GM12864 (cell line): ENCODE measurements at regions not wholly inside any gene's neighbourhood (a gene's known extent, or its start where the extent isn't known, plus 50 kb on each side); places are given as distances from the start of the nearest gene placed in this dataset.

Experiments
- DNase-seq: peaks from one replicate; pipeline ENCODE4 v3.0.0-alpha.2; 2011; ENCODE audit warnings: low read depth
- H3K4me3 ChIP-seq: 2 replicates; pipeline ENCODE4 v1.5.1; 2011; ENCODE audit warnings: mild to moderate bottlenecking, low read depth, low read length, control low read depth
- TF ChIP-seq, protein P1 (sequence below): IDR thresholded peaks from 2 replicates; pipeline ENCODE4 v1.5.1; 2011; ENCODE audit warnings: low read depth, mild to moderate bottlenecking, moderate library complexity, low read length, control low read depth, inconsistent platforms; ENCODE audit errors: missing control alignments

DNA sequence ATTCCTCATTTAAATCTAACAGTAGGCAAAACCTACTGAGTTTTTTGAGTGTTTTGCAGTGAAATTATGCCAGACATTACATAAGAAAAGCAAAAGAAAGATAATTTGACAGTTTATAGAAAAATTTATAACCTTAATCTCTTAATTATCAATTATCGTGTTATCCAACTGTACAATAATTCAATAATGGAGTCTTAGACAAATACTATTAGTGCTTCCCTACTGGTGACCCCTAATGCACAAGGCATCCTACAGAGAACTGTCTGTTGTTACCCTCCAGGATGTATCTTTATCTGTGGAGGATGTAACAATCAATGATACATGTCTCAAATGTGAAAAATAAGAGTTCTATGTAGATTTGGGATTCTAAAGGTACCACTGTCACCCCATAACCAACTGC, 1687.6 kb downstream of the GRIK2 start:
- TF ChIP-seq, protein P1, sequence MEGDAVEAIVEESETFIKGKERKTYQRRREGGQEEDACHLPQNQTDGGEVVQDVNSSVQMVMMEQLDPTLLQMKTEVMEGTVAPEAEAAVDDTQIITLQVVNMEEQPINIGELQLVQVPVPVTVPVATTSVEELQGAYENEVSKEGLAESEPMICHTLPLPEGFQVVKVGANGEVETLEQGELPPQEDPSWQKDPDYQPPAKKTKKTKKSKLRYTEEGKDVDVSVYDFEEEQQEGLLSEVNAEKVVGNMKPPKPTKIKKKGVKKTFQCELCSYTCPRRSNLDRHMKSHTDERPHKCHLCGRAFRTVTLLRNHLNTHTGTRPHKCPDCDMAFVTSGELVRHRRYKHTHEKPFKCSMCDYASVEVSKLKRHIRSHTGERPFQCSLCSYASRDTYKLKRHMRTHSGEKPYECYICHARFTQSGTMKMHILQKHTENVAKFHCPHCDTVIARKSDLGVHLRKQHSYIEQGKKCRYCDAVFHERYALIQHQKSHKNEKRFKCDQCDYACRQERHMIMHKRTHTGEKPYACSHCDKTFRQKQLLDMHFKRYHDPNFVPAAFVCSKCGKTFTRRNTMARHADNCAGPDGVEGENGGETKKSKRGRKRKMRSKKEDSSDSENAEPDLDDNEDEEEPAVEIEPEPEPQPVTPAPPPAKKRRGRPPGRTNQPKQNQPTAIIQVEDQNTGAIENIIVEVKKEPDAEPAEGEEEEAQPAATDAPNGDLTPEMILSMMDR = no peak

DNA sequence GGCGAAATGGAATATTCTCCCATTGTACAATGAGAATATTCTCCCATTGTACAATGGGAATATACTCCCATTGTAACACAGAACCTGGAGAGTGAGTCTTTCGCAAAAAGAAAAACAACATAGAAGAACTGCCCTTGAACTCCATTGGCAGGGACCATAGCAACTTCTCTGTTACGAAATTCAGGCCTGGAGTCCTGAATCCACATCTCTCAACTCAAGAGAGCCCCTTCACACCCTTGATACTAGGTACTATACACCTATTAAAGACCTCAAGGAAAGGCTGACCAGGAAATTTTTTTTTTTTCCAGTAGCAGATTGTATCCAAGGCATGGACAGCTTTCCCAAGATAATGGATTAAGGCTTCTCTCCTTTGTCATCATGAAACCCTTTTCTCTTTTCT, 1687.0 kb downstream of the GRIK2 start:
- TF ChIP-seq, protein P1 = no peak
- DNase-seq = no peak
- H3K4me3 ChIP-seq = no peak overlapping the region

More for the DNA sequence above, 1687.6 kb downstream of the GRIK2 start:
- H3K4me3 ChIP-seq = no peak overlapping the region
- no peak for DNase-seq

DNA sequence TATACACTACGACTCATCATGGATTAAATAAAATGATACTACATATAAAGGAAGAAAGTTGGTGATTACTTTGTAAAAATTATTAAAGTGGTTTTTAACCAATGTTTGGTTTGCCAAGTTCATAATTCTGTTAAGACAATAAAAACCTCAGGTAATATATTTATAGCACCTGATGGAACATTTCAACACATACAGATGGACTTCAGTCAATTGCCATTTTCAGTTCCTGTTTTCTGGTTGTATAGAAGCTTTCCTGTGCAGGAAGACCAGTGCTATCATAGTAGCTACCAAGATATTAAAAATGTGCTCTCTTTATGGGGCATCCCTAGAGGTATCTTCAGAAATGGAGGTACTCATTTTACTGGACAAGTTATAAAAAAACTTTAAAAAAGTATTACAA, 1686.4 kb downstream of the GRIK2 start:
- TF ChIP-seq, protein P1 = no peak
- no peak overlapping the region for H3K4me3 ChIP-seq
- no peak for DNase-seq

DNA sequence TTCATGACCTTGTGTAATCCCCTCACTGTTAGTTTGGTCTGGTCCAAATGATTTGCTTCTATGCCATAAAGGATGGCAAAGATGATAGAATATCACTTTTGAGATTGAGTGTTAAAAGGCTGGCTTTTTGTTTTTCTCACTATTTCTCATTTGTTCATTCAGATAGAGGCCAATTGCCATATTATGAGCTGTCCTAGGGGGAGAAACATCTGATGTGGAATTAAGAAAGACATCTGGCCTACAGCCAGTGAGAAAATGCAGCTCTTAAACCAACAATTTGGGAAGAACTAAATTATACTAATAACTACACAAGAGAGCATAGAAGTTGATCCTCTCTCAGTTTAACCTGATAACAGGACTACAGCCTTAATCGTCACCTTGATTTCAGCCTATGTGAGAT, 1668.6 kb downstream of the GRIK2 start:
- TF ChIP-seq, protein P1 = no peak
- no peak for DNase-seq
- H3K4me3 ChIP-seq = no peak overlapping the region

DNA sequence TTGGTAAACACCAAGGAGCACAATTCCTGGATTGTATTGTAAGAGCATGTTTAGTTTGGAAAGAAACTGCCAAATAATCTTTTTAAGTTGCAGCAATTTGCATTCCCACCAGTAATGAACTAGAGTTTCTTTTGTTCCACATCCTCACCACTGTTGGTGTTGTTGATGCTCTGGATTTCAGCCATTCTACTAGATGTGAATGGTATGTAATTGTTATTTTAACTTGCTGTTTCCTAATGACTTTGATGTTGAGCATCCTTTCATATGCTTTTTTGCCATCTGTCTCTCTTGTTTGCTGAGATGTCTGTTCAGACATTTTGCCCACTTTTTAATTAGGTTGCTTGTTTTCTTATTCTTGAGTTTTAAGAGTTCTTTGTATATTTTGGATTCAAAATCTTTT, 1654.1 kb downstream of the GRIK2 start:
- no peak overlapping the region for H3K4me3 ChIP-seq
- TF ChIP-seq, protein P1 = no peak
- no peak for DNase-seq

DNA sequence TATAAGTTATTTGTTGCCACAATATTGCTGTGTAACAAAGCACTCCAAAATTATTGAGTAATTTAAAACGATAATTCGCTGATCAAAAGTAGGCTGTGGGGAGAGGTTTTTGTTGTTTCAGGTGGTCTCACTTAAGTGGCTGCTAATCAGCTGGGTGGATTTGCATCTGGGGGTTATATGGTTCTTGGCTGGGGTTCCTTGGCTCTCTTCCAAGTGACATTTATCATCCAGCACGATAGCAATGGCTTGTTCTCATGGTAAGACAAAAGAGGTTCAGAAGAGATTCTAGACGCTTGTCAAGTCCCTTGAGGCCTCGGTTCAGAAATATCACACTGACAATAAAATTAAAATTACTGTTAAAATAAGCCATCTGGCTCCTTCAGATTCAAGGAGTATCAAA, 1648.8 kb downstream of the GRIK2 start:
- TF ChIP-seq, protein P1 = no peak
- DNase-seq = no peak

DNA sequence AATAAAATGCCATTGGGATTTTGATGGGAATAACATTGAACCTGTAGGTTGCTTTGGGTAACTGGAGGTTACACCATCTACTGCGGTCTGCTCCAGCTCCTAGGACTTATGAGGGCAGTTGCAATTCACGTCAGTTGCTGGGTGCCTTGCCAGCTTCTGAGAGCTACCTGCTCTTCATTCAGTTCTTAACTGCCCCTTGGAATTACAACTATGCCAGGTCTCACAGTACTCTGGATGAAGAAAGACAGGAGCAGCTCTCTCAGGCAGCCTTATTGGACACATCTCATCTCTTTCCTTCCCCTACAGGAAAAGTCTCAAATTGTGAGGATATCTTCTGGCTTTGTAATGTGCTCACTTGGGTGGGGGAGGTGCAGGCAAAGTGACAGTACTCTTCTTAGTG, 1643.3 kb downstream of the GRIK2 start:
- no peak for DNase-seq
- TF ChIP-seq, protein P1 = no peak
- no peak overlapping the region for H3K4me3 ChIP-seq

More for the DNA sequence above, 1648.8 kb downstream of the GRIK2 start:
- no peak overlapping the region for H3K4me3 ChIP-seq
